HPDE6-E6E7 (cell line): ENCODE measurements at regions not wholly inside any gene's neighbourhood (a gene's known extent, or its start where the extent isn't known, plus 50 kb on each side); places are given as distances from the start of the nearest gene placed in this dataset.

Experiments
- DNase-seq: peaks from one replicate; pipeline ENCODE4 v3.0.0; 2011; ENCODE audit warnings: missing footprints; ENCODE audit errors: extremely low spot score

DNA sequence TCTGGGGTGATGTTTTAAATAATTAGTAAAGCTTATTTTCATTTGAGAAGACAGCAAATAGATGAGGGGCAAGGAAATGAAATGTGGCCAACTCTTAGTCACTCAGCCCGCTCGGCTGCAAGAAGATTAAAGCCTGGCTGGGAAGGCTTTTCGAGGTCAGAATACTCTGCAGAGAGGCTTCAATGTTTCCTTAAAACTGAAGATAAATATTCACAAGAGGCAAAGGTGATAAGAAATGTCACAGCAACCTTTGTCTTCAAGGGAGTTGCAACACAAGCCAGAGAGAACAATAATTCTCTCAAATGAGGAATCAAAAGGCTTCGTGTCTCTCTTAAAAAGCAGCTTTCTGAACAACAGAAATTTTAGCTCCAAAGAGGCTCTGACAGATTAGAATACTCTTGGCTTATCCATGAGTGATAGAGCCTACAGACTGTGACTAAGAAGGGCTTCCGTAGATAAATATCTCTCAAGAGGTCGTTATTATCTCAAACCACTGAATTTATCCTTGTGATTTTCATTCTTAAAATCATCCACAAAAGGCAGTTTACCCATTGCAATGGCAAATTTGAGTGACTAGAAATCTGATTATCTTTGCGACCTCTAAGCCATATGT lies 92.5 kb downstream of the KLF6 start:
- DNase-seq = no peak

DNA sequence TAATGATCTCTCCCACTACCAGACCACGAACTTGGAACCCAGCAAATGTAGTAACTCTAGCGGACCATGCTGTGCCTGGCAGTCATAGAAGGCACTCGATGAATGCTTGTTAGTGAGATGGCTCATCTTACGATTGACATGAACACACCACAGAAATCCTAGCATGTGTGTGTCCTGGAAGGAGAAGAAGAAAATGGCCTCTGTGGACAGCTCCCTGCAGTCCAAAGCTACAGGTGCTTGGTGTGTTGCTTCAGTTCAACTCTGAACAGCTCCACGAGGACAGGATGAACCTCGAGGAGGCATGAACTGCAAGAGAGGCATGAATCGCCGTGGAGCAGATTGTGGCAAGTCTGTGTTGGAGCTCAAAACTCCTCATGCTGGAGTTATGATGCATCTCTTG lies 93.5 kb downstream of the KLF6 start:
- DNase-seq = no peak

DNA sequence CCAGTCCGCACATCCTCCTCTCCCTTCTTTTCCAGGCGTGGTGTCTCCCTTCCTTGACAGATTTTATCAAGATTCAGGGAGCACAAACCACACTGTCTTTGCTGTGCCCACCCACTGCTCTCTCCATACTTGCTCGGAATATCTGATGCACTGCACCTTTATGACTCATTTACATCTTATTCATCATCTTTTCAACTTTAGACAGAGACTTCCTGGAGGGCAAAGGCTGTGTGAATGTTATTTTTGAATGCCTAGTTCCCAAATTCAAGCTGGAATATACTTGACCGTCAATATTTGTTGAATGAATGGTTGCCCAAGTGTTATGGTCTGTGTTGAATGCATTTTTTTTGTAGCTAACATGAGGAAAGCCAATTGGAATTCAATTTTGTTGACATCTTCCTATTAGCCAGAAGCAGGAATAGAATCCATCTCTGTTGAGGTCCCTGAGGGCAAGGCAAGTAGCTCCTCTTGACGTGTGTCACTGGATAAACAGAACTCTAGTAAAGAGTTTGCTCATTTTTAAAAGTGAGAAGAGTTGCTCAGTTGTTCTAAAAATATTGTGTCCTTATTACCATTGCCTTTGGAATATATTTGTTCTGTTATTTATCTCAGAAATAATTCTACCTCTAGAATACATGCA lies 95.0 kb downstream of the KLF6 start:
- no peak for DNase-seq

DNA sequence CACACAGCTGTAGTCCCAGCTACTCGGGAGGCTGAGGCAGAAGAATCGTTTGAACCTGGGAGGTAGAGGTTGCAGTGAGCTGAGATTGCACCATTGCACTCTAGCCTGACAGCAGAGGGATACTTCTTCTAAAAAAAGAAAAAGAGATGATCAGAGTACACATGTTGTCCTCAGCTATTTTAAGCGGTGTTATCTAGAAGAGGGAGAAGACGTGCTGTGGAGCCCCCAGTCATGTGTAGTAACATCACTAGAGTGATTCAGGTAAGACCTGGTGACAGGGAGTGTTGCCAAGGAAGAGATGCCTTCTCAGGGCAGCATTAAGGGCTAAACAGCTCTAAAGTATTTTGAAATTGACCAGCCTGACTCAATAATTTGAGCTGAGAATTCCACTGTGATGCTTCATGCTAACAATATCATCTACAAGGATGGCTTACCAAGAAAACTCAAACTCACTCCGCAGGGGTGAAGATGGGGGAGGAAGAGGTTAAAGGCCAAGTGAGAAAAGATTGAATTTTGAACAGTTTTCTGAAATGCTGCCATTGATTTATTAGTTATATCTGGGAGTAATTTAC lies 97.4 kb downstream of the KLF6 start:
- DNase-seq = no peak

DNA sequence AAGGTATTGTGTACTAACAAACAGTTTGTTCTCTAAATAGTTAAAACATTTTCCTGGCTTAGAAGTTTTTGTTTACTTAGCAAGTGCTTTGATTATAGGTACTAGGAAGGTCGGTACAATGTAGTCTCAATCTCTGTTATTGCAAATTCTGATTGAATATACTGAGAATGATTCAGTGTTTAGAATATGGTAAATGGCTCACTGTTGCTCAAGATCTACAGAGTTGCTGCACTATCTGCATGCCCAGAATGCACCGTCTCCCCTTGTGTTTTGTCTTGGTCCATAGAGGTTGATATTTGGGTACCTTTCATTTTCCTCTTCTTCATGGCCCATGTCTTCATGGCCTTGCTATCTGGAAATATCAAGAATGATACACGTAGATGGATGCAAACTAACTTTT lies 99.6 kb downstream of the KLF6 start:
- no peak for DNase-seq

DNA sequence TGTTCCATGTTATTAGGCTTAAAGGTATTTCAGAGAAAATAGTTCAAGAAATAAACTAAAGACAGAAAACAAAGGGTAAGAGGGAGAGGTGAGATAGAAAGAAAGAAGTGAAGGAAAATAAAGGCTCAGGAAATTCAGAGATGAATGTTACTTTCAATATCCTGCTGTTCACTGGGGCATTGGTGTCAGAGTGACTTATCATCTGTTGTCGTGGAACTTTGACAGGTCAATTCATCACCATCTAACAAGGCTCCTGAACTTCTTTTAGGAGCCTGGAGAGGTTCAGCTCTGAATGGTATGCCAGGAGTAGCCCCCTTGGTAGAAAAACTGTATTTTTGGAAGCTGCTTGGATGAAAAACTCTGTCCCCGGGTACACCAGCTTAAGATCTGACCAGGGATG lies 100.1 kb downstream of the KLF6 start:
- DNase-seq = no peak

DNA sequence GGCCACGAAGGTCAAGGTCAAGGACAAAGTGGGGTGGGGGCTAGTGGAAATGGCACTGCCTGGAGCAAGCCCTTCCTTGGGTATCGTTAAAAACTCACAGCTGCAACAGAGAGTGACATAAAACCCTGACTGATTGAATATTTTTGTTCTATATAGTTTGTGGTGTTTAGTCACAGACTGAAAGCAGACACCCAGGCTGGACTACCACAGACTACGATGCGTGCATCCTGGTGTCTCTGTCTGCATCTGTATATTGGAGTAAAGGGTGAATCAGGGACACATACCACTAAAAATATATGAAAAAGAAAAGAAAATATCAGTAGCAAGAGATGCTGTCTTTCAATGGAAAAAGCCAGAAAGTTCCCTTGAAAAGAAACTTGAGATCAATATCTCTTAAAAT lies 101.4 kb downstream of the KLF6 start:
- DNase-seq = no peak

DNA sequence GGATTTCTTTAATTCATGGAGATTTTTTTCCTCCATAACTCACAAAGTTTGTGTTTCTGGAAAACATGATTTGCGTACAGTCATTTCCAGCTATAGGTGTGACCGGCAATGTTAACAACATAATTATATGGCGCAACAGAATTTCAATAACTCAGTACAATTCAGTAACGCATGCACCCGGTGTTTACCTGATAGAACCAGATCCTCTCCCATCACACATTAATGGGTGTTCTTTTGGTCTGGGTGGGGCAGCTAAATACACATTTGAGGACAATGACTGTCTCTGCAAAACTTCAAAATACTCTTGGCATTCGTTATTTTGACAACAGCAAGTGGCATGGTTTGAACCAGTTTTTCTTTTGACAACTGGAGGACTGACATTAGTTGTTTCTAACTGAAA lies 102.3 kb downstream of the KLF6 start:
- DNase-seq = no peak

DNA sequence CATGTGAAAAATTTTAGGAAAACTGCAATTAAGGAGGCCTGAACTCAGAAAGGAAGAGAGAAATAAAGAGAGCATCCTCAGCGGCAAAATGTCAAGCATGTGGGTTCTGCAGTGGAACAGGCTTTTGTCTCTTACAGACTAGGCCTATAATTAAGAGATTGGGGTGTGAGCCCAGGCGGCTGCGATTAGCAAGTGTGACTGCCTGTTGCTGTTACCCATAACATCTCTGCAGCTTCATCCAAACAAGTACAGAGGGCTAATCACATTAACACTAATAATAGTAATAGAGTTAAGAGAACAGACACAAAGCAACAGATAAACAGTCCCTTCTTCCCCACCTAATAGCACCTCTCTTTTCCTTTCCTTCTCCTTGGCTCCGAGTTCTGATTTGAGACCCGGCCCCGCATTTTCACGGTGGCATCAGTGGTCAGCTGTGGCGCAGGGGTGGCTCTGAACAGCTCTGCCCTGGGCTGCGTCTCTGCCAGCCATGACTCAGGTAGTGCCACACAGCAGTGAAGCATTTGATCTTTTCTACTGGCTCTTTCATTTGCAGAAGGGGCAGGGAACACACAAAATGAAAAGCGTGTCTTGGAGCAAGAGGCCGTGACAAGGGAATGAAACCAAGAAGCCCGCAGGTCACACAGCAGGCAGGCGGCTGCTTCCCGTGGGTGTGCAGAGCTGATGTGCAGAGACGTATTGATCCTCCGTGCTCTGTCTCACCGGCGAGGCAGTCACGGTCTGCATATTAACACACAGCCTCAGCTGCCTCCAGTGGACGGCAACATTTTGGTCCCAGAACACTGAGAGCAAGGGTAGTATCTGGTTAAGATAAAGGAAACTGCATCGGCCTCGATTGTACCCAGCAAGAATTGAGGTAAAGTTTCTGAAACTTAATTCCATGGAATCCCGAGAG lies 103.1 kb downstream of the KLF6 start:
- no peak for DNase-seq

DNA sequence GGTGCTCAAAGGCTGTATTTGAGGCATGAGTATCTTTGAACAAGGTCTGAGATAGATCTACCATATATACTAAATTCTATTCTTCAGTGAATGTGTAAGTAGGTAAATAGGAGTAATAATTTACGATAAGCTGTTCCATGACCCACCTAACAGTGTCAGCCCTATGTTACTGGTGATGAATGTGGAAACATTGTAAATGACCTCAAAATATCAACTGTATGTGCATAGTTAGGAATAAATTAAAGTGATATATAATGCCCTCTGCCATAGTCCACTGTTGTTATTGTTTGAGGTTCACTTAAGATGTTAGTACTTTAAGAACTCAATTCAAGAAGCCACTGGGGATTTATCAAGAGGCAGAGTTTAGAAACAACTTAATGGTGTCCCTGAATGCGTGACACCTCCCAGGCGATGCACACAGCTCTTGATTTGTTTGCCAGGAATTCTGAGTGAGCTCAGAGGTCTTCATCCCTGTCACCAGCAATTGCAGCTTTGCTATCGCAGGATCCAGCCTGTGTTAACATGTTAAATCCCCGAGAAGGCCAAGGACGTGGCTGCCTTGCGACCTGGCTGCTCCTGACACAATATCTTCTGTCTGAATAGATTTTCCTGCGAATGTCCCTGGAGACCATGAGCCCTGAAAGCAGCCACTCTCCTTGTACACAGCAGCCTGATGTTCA lies 104.9 kb downstream of the KLF6 start:
- no peak for DNase-seq

DNA sequence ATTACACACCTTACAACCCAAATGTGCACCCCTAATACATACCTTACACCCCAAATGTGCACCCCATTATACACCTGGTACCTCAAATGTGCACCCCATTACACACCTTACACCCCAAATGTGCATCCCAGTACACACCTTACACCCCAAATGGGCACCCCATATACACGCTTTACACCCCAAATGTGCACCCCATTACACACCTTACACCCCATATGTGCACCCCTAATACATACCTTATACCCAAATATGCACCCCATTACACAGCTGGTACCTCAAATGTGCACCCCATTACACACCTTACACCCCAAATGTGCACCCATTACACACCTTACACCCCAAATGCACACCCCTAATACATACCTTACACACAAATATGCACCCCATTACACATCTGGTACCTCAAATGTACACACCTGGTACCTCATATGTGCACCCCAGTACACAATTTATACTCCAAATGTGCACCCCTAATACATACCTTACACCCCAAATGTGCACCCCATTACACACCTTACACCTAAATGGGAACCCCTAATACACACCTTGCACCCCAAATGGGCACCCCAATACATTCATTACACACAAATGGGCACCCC lies 106.3 kb downstream of the KLF6 start:
- no peak for DNase-seq

DNA sequence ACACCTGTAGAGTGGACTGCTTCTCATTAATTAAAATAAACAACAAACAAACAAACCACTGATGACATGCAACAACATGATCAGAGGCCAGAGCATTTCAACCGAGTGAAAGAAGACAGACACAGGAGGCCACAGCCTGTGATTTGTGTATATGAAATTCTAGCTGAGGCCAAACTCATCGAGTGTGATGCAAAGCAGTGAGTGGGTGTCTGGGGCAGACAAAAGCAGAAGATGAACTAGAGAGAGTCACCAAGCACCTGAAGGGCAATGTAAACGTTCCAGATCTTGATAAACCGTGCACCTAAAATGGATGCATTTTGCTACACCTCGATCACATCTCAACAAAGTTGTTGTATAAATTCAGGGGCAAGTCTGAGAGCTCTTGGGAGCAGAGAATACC lies 108.4 kb downstream of the KLF6 start:
- no peak for DNase-seq

DNA sequence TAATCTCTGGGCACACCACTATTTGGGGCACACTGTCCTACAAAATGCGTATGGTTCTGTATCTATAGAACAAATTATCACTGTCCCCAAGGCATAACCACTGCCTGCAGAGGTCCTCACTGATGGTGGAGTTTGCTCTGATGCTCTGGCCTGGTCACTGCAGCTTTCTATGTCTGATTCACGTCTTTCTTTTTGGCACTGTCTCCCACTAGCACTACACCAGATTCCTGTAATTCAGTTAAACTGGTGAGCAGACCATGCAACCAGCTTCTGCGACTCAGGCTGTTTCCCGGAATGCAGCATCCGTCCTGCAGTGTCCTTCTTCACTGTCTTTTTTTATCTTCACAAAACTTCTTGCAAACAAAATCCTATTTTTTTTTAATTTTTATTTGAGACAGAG lies 112.8 kb downstream of the KLF6 start:
- DNase-seq = no peak

DNA sequence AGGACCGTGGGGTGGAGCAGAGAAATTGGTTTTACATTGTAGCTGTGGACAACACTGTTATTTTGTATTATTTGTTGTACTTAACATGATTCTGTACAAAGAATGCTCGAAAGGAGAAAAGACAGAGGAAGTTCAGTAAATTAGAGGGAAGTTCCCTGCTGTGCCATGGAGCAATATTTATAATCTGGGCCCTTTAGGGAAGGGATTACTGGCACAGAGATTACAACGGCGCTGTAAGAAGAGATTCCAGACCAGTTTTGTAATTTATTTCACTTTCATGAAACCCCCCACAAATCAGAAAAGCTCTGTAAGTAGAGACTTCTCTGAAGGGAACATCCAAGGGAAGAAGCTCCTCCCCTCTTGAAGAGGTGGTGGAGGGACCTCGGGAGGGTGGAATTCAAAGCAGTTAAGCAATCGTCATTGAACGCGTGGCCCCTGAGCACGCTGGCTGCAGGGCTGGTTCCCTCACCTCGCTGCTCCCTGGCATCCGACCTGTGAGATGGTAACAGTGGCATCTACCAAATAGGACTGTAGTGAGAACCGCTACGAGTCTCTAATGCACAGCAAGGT lies 113.5 kb downstream of the KLF6 start:
- no peak for DNase-seq

DNA sequence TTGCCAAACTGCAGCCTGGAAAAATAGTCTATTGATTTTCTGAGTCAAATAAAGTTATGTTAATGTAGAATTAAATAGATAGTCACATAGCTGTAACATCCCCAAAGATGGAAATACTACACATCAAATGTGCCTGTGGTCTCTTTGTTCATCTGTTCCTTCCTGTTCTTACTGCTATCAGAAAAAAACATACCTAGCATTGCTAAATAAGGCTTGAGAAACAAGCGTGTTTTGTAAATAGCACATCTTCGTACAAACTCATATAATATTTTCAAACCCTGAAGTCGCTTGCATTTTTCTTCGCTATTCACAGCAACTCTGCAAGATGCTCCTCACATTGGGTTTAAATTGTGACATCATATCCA lies 116.1 kb downstream of the KLF6 start:
- DNase-seq = no peak

DNA sequence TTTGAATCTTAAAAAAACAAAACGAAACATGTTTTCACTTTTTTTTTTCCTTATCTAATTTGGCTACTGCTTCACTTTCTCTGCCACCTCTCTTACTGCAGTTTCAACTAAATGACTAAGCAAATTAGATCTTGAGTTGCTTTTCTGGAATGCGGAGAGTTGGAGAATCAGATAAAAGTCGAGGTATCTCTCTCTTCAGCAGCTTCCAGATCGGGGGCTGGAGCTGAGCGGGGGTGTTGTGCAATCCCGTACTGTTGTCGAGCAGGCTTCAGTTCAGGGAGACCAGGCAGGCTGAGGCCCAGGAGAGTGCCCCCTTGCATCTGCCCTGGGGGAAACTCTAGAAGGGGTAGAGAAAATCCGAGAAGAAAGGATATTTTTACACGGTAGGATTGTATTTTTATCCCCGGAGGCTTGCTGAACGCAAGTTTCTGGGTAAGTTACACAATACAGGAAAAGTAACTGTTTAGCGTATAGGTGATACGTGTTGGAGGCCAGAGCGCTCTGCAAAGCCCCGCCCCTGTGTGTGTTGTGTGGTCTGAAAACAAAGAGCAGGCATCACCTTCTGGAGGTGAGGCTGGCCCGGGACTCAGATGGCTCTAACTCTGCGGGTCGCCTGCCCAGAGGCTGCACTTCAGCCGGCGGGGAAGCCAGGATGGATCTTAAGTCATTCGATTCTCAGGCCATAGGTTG lies 116.6 kb downstream of the KLF6 start:
- DNase-seq = peak; percentile 39

DNA sequence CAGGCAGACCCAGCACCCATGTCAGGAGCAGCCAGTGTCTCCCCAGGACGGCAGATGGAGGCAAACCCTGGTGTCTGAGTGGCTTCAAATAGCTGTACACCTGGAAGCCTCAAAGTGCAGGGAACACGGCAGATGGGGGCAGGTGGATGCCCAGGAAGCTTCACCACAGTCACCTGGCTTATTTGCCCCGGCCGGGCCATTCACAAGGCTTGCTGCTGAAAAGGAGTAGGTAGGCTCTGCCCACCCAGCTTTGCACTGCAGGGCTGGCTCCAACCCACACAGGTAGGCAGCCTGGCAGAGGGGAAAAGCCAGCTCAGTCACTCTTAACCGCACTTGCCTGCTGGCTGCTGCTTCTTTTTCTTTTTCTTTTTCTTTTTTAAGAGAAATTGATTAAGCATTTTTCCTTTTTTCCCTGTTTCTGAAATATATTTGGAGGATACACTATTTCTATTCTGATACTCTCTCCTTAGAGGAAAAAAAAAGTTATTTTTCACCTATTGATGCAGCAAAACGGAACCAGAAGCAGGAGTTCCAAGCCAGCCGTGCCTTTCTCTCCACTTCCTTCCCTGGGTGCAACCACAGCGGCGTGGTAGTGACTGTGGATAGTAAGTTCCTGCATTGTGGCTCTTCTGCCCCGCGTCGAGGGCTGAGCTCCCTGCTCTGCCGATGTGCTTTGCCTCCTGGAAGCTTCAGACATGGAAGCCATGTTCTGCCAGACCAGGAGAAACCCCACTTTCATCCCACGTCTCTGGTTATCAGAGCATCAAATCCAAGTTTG lies 118.3 kb downstream of the KLF6 start:
- DNase-seq = no peak

DNA sequence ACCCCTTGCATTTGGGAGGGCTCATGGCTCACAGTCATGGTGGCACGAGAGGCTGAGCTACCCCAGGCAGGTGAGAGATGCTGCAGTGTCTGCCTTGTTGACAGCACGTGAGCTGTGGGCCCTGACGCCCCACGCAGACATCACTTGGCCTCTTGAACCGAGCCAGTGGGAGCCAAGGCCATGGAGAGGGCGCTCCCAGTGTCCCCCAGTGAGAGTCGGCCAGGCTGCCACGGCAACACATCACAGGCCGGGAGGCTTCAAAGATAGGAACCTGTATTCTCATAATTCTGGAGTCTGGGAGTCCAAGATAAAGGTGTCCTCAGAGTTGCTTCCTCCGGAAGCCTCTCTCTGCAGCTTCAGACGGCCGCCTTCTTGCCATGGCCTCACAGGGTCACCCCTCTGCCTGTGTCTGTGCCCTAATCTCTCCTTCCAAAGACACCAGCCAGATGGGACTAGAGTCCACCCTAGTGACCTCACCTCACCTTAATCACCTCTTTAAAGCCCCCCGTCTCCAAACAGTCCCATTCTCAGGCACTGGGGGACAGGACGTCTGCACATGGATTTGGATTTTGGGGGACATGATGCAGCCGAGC lies 119.6 kb downstream of the KLF6 start:
- no peak for DNase-seq

DNA sequence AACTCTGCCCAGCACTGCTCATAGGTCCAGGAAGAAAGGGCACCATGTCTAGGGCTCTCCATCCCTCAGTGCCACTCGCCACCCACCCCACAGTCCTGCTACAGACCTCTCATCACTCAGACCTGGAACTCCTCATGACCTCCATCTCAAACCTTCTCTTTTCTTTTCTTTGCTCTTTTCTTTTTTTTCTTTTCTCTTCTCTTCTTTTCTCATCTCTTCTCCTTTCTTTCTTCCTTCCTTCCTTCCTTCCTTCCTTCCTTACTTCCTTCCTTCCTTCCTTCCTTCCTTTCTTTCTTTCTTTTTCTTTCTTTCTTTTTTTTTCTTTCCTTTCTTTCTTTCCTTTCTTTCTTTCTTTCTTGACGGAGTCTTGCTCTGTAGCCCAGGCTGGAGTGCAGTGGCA lies 122.2 kb downstream of the KLF6 start:
- DNase-seq = no peak

DNA sequence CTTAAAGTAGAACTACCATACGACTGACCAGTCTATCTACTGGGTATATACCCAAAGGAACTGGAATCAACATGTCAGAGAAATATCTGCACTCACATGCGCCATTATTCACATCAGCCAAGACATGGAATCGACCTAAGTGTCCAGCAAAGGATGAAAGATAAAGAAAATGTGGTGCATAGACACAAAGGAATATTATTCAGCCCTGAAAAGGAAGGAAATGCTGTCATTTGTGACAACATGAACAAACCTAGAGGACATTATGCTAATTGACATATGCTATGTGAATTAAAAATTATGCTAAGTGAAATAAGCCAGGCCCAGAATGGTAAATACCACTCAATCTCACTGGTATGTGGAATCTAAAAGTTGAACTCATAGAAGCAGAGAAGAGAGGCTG lies 123.7 kb downstream of the KLF6 start:
- DNase-seq = no peak
